H1 (cell line): ENCODE measurements at regions not wholly inside any gene's neighbourhood (a gene's known extent, or its start where the extent isn't known, plus 50 kb on each side); places are given as distances from the start of the nearest gene placed in this dataset.

Experiments used
- CTCF ChIA-PET: fragments of 300-600 bp; sonication (Branson Sonifier 250); formaldehyde crosslinking; loops from one replicate; lab custom pipeline; 2021; ENCODE audit not compliant: partially characterized antibody; lab: Charles Lee
- POLR2A ChIA-PET: fragments of 300-600 bp; sonication (Branson Sonifier 250); formaldehyde crosslinking; loops from one replicate; lab custom pipeline; 2021; ENCODE audit warnings: inconsistent platforms; ENCODE audit not compliant: partially characterized antibody; lab: Charles Lee
- DNase-seq, 2 experiments: peaks; one replicate each; pipeline versions ENCODE4 v3.0.0 to v3.0.0-alpha.2; 2010 to 2022; ENCODE audit warnings: low spot score in 2 of 2, low read depth in 1 of 2, mixed read lengths in 1 of 2
- FAIRE-seq: peaks from 2 replicates; lab custom pipeline; 2011; peaks lifted over from hg19 to GRCh38; lab: Jason Lieb, UNC
- H2AFZ ChIP-seq: 2 replicates; pipeline ENCODE4 v1.8.1; 2012; ENCODE audit warnings: low read length, inconsistent platforms
- H2AK5ac ChIP-seq: 2 replicates; pipeline ENCODE4 v1.6.1; 2013; ENCODE audit warnings: low read depth, low read length
- H2BK120ac ChIP-seq: replicated peaks from 2 replicates; pipeline ENCODE3; 2013; ENCODE audit warnings: low read depth, low read length, inconsistent platforms
- H2BK12ac ChIP-seq: 2 replicates; pipeline ENCODE4 v1.6.1; 2013; ENCODE audit warnings: low read depth, low read length
- H2BK15ac ChIP-seq: 2 replicates; pipeline ENCODE4 v1.6.1; 2013; ENCODE audit warnings: low read length
- H2BK20ac ChIP-seq: 2 replicates; pipeline ENCODE4 v1.6.1; 2013; ENCODE audit warnings: low read length
- H2BK5ac ChIP-seq: 2 replicates; pipeline ENCODE4 v1.6.1; 2013; ENCODE audit warnings: low read depth, low read length
- H3K14ac ChIP-seq: 2 replicates; pipeline ENCODE4 v1.6.1; 2013; ENCODE audit warnings: inconsistent platforms; ENCODE audit not compliant: insufficient read length
- H3K18ac ChIP-seq: 2 replicates; pipeline ENCODE4 v1.6.1; 2013; ENCODE audit warnings: low read length; ENCODE audit errors: extremely low read depth
- H3K23ac ChIP-seq: 2 replicates; pipeline ENCODE4 v1.6.1; 2013; ENCODE audit warnings: inconsistent platforms; ENCODE audit not compliant: insufficient read length
- H3K23me2 ChIP-seq: 2 replicates; pipeline ENCODE4 v1.6.1; 2013; ENCODE audit warnings: low read depth, low read length
- H3K27ac ChIP-seq: 2 replicates; pipeline ENCODE4 v1.6.1; 2011; ENCODE audit warnings: low read depth, low read length, inconsistent platforms
- H3K27me3 ChIP-seq, 4 experiments: replicated peaks in 1 of 4; 1 replicate in 1 of 4; 2 replicates in 3 of 4; pipeline versions ENCODE4 v1.6.1 to v1.8.1; 2011 to 2013; ENCODE audit warnings: low read length in 3 of 4, mild to moderate bottlenecking in 3 of 4, inconsistent platforms in 2 of 4, mixed read lengths in 2 of 4, moderate library complexity in 1 of 4; ENCODE audit not compliant: control insufficient read depth in 3 of 4, insufficient read depth in 3 of 4; ENCODE audit errors: extremely low read depth in 1 of 4
- H3K36me3 ChIP-seq, 4 experiments: 2 replicates each; pipeline versions ENCODE4 v1.6.1 to v1.8.1; 2011 to 2013; ENCODE audit warnings: mild to moderate bottlenecking in 4 of 4, low read length in 3 of 4, moderate library complexity in 2 of 4, control low read depth in 1 of 4, inconsistent platforms in 1 of 4; ENCODE audit not compliant: insufficient read depth in 4 of 4, control insufficient read depth in 2 of 4
- H3K4ac ChIP-seq: replicated peaks from 2 replicates; pipeline ENCODE3; 2013; ENCODE audit warnings: low read length, low read depth, mixed read lengths, inconsistent platforms; ENCODE audit not compliant: insufficient read length
- H3K4me1 ChIP-seq, 4 experiments: replicated peaks in 1 of 4; 1 replicate in 1 of 4; 2 replicates in 3 of 4; pipeline versions ENCODE4 v1.6.1 to v1.8.1; 2011 to 2013; ENCODE audit warnings: low read length in 3 of 4, inconsistent platforms in 2 of 4, mixed read lengths in 1 of 4; ENCODE audit not compliant: insufficient read depth in 4 of 4, control insufficient read depth in 3 of 4
- H3K4me2 ChIP-seq, 2 experiments: 2 replicates each; pipeline versions ENCODE4 v1.6.1 to v1.8.1; 2011 to 2013; ENCODE audit warnings: low read depth in 2 of 2, low read length in 2 of 2, control low read depth in 1 of 2, inconsistent platforms in 1 of 2, mild to moderate bottlenecking in 1 of 2; ENCODE audit not compliant: insufficient read depth in 1 of 2
- H3K4me3 ChIP-seq, 4 experiments: fragments of 200-600, 300-600 bp in 1 of 4; sonication (generic), shearing (Covaris generic), sonication (Bioruptor Twin) in 1 of 4; 2 replicates each; pipeline versions ENCODE4 v1.5.1 to v1.8.1; 2011 to 2016; ENCODE audit warnings: low read length in 4 of 4, low read depth in 3 of 4, control low read depth in 2 of 4, inconsistent platforms in 2 of 4, mild to moderate bottlenecking in 2 of 4, mixed read lengths in 1 of 4, moderate library complexity in 1 of 4; ENCODE audit not compliant: insufficient read depth in 2 of 4; ENCODE audit errors: extremely low read depth in 1 of 4
- H3K56ac ChIP-seq: replicated peaks from 2 replicates; pipeline ENCODE3; 2013; ENCODE audit warnings: low read depth, mild to moderate bottlenecking, mixed read lengths, low read length, inconsistent platforms; ENCODE audit not compliant: insufficient read length
- H3K79me1 ChIP-seq: 2 replicates; pipeline ENCODE4 v1.6.1; 2013; ENCODE audit warnings: low read depth, low read length, control low read depth
- H3K79me2 ChIP-seq, 2 experiments: 2 replicates each; pipeline versions ENCODE4 v1.6.1 to v1.8.1; 2012 to 2013; ENCODE audit warnings: low read length in 2 of 2, mild to moderate bottlenecking in 2 of 2, inconsistent platforms in 1 of 2; ENCODE audit not compliant: insufficient read depth in 2 of 2, control insufficient read depth in 1 of 2
- H3K9ac ChIP-seq, 4 experiments: replicated peaks in 1 of 4; 1 replicate in 1 of 4; 2 replicates in 3 of 4; pipeline versions ENCODE4 v1.6.1 to v1.8.1; 2011 to 2013; ENCODE audit warnings: low read depth in 3 of 4, low read length in 3 of 4, control low read depth in 2 of 4, mild to moderate bottlenecking in 2 of 4, moderate library complexity in 2 of 4, inconsistent platforms in 1 of 4; ENCODE audit errors: extremely low read depth in 1 of 4
- H3K9me3 ChIP-seq, 2 experiments: 2 replicates each; pipeline versions ENCODE4 v1.6.1 to v1.8.1; 2012 to 2013; ENCODE audit warnings: mild to moderate bottlenecking in 2 of 2, moderate library complexity in 2 of 2, control low read depth in 1 of 2, inconsistent platforms in 1 of 2, low read depth in 1 of 2, low read length in 1 of 2, mixed read lengths in 1 of 2; ENCODE audit not compliant: insufficient read depth in 2 of 2
- H4K20me1 ChIP-seq, 2 experiments: replicated peaks in 1 of 2; 2 replicates each; pipeline versions ENCODE3 to v1.8.1; 2011 to 2013; ENCODE audit warnings: inconsistent platforms in 2 of 2, low read length in 2 of 2, mild to moderate bottlenecking in 1 of 2; ENCODE audit not compliant: insufficient read depth in 2 of 2, control insufficient read depth in 1 of 2
- H4K5ac ChIP-seq: 2 replicates; pipeline ENCODE4 v1.6.1; 2013; ENCODE audit warnings: low read length, low read depth, mixed read lengths, inconsistent platforms; ENCODE audit not compliant: insufficient read length
- H4K8ac ChIP-seq: 2 replicates; pipeline ENCODE4 v1.8.0; 2013; ENCODE audit warnings: mild to moderate bottlenecking, moderate library complexity, low read length, inconsistent platforms; ENCODE audit not compliant: insufficient read depth; ENCODE audit errors: extremely low read depth
- H4K91ac ChIP-seq: replicated peaks from 2 replicates; pipeline ENCODE3; 2013; ENCODE audit warnings: low read length, mixed read lengths, inconsistent platforms; ENCODE audit not compliant: insufficient read length
- BACH1 ChIP-seq: IDR thresholded peaks from 2 replicates; pipeline ENCODE4 v1.6.1; 2012; ENCODE audit warnings: low read length, improper control_type of control experiment
- CBX5 ChIP-seq: fragments of 300-800, 300-1000 bp; sonication (generic); IDR thresholded peaks from 2 replicates; pipeline ENCODE4 v1.7.1; 2016; ENCODE audit warnings: antibody characterized with exemption, low read length, low read depth
- CBX8 ChIP-seq: fragments of 300-800, 300-1000 bp; sonication (generic); IDR thresholded peaks from 2 replicates; pipeline ENCODE4 v1.7.1; 2016; ENCODE audit warnings: low read depth, low read length, borderline replicate concordance
- CEBPB ChIP-seq: IDR thresholded peaks from 2 replicates; pipeline ENCODE4 v1.6.1; 2012; ENCODE audit warnings: low read depth, low read length
- CHD2 ChIP-seq: IDR thresholded peaks from 2 replicates; pipeline ENCODE4 v1.6.1; 2012; ENCODE audit warnings: low read length, improper control_type of control experiment
- GTF2F1 ChIP-seq: IDR thresholded peaks from 2 replicates; pipeline ENCODE4 v1.6.1; 2012; ENCODE audit warnings: low read depth, low read length, improper control_type of control experiment, borderline replicate concordance
- HDAC2 ChIP-seq, 2 experiments: fragments of 300-600 bp in 1 of 2; sonication (generic) in 1 of 2; IDR thresholded peaks; 2 replicates each; pipeline ENCODE4 v1.6.1; 2011 to 2012; ENCODE audit warnings: low read depth in 2 of 2, low read length in 2 of 2, mild to moderate bottlenecking in 2 of 2, moderate library complexity in 2 of 2, borderline replicate concordance in 1 of 2, inconsistent platforms in 1 of 2
- KDM1A ChIP-seq: fragments of 200-600, 300-600 bp; sonication (generic); IDR thresholded peaks from 2 replicates; pipeline ENCODE4 v1.7.1; 2016; ENCODE audit warnings: mild to moderate bottlenecking, low read length, borderline replicate concordance
- POLR2A ChIP-seq, 2 experiments: IDR thresholded peaks; 1 replicate in 1 of 2; 2 replicates in 1 of 2; pipeline ENCODE4 v1.6.1; 2011; ENCODE audit warnings: low read depth in 2 of 2, low read length in 2 of 2, mild to moderate bottlenecking in 2 of 2; ENCODE audit errors: control extremely low read depth in 1 of 2
- POU5F1 ChIP-seq: IDR thresholded peaks from 2 replicates; pipeline ENCODE4 v1.6.1; 2011; ENCODE audit warnings: low read depth, mild to moderate bottlenecking, low read length, moderate library complexity
- SIX5 ChIP-seq: IDR thresholded peaks from 2 replicates; pipeline ENCODE4 v1.6.1; 2011; ENCODE audit warnings: mild to moderate bottlenecking, low read depth, low read length
- SP2 ChIP-seq: IDR thresholded peaks from 2 replicates; pipeline ENCODE4 v1.6.1; 2012; ENCODE audit warnings: mild to moderate bottlenecking, low read length, inconsistent platforms
- SP4 ChIP-seq: IDR thresholded peaks from 2 replicates; pipeline ENCODE4 v1.6.1; 2012; ENCODE audit warnings: low read length, inconsistent platforms
- SUZ12 ChIP-seq: fragments of 200-600 bp; sonication (generic); IDR thresholded peaks from 2 replicates; pipeline ENCODE4 v1.6.1; 2012; ENCODE audit warnings: mild to moderate bottlenecking, inconsistent platforms, low read length, moderate library complexity, mixed read lengths
- TCF12 ChIP-seq: IDR thresholded peaks from 2 replicates; pipeline ENCODE4 v1.6.1; 2011; ENCODE audit warnings: low read depth, mild to moderate bottlenecking, low read length
- WGBS, 2 experiments: shearing (Covaris generic) in 1 of 2; methylation state at CpG; one replicate each; pipeline versions ENCODE4 v1.1.6 to v1.1.7; 2013 to 2015; ENCODE audit warnings: low lambda C conversion rate in 2 of 2, mixed read lengths in 2 of 2, inconsistent platforms in 1 of 2, low coverage in 1 of 2, missing lambda C conversion rate in 1 of 2; ENCODE audit not compliant: insufficient replicate concordance in 2 of 2, insufficient coverage in 1 of 2, insufficient read length in 1 of 2; ENCODE audit errors: extremely low coverage in 1 of 2, missing lambda C conversion rate in 1 of 2; 5-methylcytosine and 5-hydroxymethylcytosine counted together
- TF ChIP-seq, protein P1 (sequence below): IDR thresholded peaks from 2 replicates; pipeline ENCODE4 v1.6.1; 2012; ENCODE audit warnings: inconsistent platforms

- Histone ChIP-seq H3K23ac (no peak overlapping the region), H2BK12ac (no peak overlapping the region), H2BK15ac (no peak overlapping the region), H3K4me3 (no peak overlapping the region), H3K14ac (no peak overlapping the region), H4K5ac (no peak overlapping the region), H2BK120ac (no peak overlapping the region), H2BK20ac (no peak overlapping the region), H2BK5ac (no peak overlapping the region), H3K27ac (no peak overlapping the region), H3K4me2 (no peak overlapping the region), H2AFZ (no peak overlapping the region)
- POLR2A ChIA-PET, result no interaction called here
- TF ChIP-seq SP2 (no peak), BACH1 (no peak), GTF2F1 (no peak), CEBPB (no peak), CBX5 (no peak), SP4 (no peak), KDM1A (no peak), HDAC2 (IDR thresholded peaks at IDR 0.05; ENCODE audit: borderline replicate concordance in 1 of 2, low read depth in 2 of 2, low read length in 2 of 2) (no peak), SUZ12 (no peak), POU5F1 (no peak), SIX5 (no peak), CHD2 (no peak), TCF12 (no peak), CBX8 (no peak), POLR2A (IDR thresholded peaks at IDR 0.05; ENCODE audit: control extremely low read depth in 1 of 2, low read depth in 2 of 2, low read length in 2 of 2) (no peak)
- TF ChIP-seq, protein P1, sequence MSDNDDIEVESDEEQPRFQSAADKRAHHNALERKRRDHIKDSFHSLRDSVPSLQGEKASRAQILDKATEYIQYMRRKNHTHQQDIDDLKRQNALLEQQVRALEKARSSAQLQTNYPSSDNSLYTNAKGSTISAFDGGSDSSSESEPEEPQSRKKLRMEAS, result no peak
- TF ChIP-seq, all 59 proteins: peak for 0
- Histone ChIP-seq H3K79me2 (no peaks in the 10 kb centered on the region), H2AK5ac (no peak overlapping the region), H3K23me2 (no peaks in the 10 kb centered on the region), H3K18ac (no peak overlapping the region), H3K9me3 (no peaks in the 10 kb centered on the region), H3K56ac (no peak overlapping the region), H3K4me1 (peaks cover 0 to 8% (median 3%) of the 10 kb centered on the region in 4 experiments; a peak in 5 of 7 replicates), H3K4ac (no peak overlapping the region), H3K27me3 (no peaks in the 10 kb centered on the region), H4K91ac (no peak overlapping the region), H4K8ac (no peak overlapping the region), H3K36me3 (no peaks in the 10 kb centered on the region), H3K79me1 (no peaks in the 10 kb centered on the region), H3K9ac (no peak overlapping the region), H4K20me1 (no peaks in the 10 kb centered on the region)
- no peak for DNase-seq
- FAIRE-seq, result no peak
- WGBS, 2 experiments, result 96% methylated on average over 3 of the region's 3 CpGs; no CpG with 5 or more reads in 1 of the 2 experiments
- CTCF ChIA-PET, result interaction anchor here (1.1 kb wide), 1 partner anchor 13 kb away, joined by 3 read pairs; no protein-coding TSS in a partner anchor
These were observed 189.8 kb upstream of the SOX11 start for GRCh38 chr2:5502385-5502784.
